Epithelial cell of prostate (primary cell): ENCODE measurements at regions not wholly inside any gene's neighbourhood (a gene's known extent, or its start where the extent isn't known, plus 50 kb on each side); places are given as distances from the start of the nearest gene placed in this dataset.
"Not testable (repeated sequence)": the region's sequence is repeated elsewhere in the genome, so short reads cannot be mapped to it uniquely, and the experiment has no call there.

Source experiments
- DNase-seq: peaks from one replicate; pipeline ENCODE4 v3.0.0-alpha.2; 2011; ENCODE audit warnings: low read depth, low spot score
- H3K27ac ChIP-seq: fragments of 450-650 bp; 2 replicates; pipeline ENCODE4 v1.5.1; 2017; ENCODE audit warnings: mild to moderate bottlenecking

DNA sequence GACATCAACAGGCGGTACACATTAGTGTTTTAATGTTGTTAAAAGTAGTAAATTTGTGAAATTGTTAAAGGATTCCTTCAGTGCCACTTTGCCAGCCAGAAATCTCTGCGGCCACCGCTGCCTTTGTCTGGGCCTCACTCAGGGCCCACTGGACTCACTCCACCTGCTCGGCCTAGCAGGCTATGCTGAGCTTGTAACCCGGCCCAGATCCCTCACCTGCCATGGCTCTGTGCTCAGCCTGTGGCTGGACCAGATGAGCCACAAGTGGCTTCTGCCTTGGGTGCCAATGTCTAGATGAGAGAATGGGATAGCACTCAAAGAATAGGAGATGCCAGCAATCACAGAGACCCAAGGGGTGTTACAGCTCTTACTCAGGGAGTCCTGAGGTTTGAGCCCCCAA lies 1228.0 kb downstream of the DIAPH3 start:
- H3K27ac ChIP-seq: no peak overlapping the region
- DNase-seq: no peak

- no peak overlapping the region for H3K27ac ChIP-seq
- no peak for DNase-seq
These were observed 1217.5 kb downstream of the DIAPH3 start for GRCh38 chr13:58946274-58946673.

GRCh38 chr13:58949646-58950045 lies 1214.1 kb downstream of the DIAPH3 start:
- DNase-seq: no peak

GRCh38 chr13:58950911-58951310 lies 1212.8 kb downstream of the DIAPH3 start:
- DNase-seq: no peak
- H3K27ac ChIP-seq: no peak overlapping the region

More at GRCh38 chr13:58949646-58950045, 1214.1 kb downstream of the DIAPH3 start:
- no peak overlapping the region for H3K27ac ChIP-seq

- no peak overlapping the region for H3K27ac ChIP-seq
- no peak for DNase-seq
These were observed 1210.1 kb downstream of the DIAPH3 start for GRCh38 chr13:58953638-58954037.

DNA sequence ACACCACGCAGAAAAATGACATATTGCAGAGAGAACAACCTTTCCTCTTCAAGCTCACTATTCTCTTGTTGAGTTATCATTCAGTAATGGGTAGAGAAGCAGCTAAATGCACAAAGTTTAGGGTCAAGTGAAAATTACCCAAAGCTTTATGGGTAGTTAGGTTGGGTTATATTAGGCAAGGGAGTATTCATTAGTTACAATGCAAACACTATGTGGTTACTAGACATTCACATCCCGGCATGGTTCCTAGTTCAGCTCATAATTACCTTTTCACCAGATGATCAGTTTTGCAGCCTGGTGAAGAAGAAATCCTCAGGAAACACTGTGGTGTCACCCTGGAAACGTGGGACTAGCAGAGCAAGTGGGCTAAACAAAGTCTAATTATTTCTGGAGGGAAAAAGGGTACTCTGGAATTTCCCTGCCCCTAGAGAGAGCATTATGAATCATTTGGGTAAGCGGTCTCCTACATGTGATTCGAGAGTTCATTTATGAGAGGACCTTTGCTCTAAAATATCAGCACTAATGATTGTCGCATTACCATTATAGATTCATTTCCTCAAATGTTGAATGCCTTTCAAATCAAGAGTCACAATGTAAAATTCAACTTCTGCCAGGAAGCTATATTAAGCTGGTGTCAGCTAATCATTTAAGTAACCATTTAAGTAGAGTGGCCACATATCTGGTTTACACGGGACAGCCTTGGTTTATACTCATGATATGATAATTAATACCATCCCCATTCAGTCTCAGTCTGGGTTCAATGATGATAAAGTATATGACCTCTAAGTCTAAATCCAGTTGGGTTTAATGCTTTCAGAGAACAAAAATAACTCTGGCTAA lies 1208.0 kb downstream of the DIAPH3 start:
- H3K27ac ChIP-seq: no peak overlapping the region
- no peak for DNase-seq

DNA sequence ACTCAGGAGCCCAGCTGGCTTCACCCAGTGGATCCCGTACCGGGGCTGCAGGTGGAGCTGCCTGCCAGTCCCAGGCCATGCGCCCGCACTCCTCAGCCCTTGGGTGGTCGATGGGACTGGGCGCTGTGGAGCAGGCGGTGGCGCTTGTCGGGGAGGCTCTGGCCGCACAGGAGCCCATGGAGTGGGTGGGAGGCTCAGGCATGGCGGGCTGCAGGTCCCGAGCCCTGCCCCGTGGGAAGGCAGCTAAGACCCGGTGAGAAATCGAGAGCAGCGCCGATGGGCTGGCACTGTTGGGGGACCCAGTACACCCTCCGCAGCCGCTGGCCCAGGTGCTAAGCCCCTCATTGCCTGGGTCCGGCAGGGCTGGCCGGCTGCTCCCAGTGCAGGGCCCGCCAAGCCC lies 1205.6 kb downstream of the DIAPH3 start:
- H3K27ac ChIP-seq, DNase-seq: not testable (repeated sequence)

DNA sequence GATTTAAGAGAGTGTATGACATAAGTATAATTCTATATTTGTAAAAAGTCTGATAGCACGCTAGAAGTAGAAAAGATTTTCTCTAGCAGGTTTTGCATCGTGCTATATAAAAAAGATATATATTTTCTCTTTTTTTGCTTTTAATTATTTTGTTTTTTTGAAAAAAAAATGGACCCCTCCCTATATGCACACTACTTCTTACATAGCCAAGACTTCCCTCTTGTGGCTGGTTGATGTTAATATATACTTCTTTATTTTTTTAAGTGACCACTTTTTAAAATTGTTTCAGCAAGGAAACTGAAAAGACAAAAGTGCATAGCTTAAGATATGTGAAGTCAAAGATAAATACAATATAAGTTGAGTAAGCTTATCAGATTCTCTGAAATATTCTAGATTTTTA lies 1202.8 kb downstream of the DIAPH3 start:
- no peak for DNase-seq
- H3K27ac ChIP-seq: no peak overlapping the region

DNA sequence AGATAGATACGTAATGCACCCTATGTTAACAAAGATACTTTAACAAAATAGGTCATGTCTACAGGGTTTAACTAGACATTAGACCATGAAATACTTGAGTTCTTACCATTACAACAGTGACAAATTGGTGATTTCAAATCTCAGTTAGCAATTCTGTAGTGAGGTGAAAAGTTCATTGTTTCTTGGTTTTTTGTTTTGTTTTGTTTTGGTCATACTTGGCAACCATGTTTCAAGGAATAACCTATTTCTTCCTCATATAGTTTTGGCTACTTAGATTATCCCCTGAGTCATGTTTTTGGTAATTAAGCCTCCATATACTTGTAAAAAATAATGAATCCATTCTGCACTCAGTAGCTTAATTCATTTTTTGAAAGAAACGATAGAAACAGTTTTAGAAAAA lies 1200.4 kb downstream of the DIAPH3 start:
- DNase-seq: no peak
- H3K27ac ChIP-seq: no peak overlapping the region

DNA sequence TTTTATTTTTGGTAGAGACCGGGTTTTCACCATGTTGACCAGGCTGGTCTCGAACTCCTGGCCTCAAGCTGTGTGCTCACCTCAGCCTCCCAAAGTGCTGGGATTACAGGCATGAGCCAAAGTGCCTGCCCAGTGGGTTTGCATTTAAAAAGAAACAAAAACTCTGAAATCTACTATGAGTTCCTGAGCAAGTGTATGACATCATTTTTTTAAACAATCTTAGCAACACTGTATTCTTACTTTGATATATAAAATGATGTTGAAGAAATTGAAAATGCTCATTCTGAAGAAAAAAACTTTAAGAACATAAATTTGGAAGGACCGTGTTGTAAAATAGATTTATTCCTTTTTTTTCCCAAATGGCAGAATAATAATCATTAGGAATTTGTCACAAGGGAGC lies 1199.7 kb downstream of the DIAPH3 start:
- no peak for DNase-seq

DNA sequence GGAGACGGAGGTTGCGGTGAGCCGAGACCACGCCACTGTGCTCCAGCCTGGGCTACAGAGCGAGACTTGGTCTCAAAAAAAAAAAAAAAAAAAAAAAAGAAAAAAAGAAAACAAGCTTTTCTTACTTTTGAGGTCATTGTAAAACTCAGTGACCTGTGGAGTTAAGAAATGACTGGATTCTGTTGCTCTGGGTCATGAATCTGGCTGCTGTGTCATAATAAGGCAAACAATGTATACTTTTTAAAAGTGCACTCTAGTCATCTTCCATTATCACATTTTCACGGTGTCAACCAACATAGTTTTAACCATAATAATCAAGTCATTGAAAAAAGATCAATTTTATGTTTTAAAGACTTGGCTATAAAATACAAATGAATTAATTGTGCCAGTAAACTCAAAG lies 1186.6 kb downstream of the DIAPH3 start:
- H3K27ac ChIP-seq: no peak overlapping the region
- no peak for DNase-seq

More for the DNA sequence above, 1199.7 kb downstream of the DIAPH3 start:
- no peak overlapping the region for H3K27ac ChIP-seq

DNA sequence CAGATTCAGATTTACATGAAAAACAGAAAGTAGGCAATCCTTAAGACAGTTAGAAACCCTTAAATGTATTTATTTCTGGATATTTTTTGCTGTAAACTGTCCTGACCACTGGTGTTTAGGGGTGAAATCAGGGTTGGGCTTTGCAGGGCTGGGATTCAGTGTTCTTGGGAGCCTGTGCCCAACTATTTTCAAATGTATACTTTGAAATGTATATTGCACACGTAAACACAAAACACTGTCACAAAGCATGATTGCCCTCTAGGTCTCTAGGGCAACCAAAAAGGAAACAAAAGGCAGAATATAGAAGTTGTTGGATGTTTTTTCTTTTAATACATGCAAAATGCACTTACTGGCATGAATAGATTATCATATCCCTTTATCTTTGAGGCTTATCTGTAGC lies 1185.4 kb downstream of the DIAPH3 start:
- H3K27ac ChIP-seq: no peak overlapping the region
- no peak for DNase-seq

DNA sequence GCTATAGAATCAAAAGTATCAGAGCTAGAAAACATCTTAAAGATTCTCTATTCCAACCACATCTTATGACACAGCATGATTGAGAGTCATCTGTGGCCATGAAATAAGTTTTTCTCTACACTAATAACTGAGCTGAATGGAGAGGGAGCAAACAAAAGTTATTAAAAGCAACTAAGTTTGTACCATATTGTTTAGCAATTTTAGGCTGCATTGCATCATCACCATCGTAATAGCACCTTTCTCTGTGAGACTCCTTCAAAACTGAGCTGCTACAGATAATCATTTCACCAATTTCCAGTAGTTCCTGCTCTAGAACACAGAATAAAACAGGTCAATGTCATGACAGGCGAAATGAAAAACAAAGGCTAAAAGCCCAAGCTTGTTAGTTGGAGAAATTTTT lies 1183.9 kb downstream of the DIAPH3 start:
- H3K27ac ChIP-seq: no peak overlapping the region
- no peak for DNase-seq

GRCh38 chr13:58985845-58986244 lies 1177.9 kb downstream of the DIAPH3 start:
- no peak for DNase-seq
- no peak overlapping the region for H3K27ac ChIP-seq

- DNase-seq: no peak
These were observed 1174.2 kb downstream of the DIAPH3 start for GRCh38 chr13:58989556-58989955.

DNA sequence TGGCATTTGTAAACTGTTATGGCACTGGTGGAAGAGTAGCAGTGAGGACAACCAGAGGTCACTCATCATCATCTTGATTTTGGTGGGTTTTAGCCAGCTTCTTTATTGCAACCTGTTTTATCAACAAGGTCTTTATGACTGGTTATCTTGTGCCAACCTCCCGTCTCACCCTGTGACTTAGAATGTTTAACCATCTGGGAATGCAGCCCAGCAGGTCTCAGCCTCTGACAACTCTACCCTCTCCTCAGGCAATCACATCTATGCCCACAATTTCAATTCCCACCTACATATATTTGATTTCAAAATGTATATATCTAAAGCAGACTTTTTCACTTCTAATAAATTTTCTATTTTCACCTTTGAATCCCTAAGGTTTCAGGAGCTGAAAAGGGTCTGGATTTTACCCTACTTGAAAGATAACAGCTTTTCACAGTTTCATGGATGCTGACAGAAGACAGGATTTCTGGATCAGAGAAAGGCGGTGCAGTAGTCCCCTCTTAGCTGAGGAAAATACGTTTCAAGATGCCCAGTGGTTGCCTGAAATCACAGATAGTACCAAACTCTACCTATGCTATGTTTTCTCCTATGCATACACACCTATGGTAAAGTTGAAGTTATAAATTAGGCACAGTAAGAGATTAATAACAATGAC lies 1171.8 kb downstream of the DIAPH3 start:
- peak overlapping the region; percentile 62 for H3K27ac ChIP-seq
- DNase-seq: no peak

More at GRCh38 chr13:58989556-58989955, 1174.2 kb downstream of the DIAPH3 start:
- no peak overlapping the region for H3K27ac ChIP-seq

DNA sequence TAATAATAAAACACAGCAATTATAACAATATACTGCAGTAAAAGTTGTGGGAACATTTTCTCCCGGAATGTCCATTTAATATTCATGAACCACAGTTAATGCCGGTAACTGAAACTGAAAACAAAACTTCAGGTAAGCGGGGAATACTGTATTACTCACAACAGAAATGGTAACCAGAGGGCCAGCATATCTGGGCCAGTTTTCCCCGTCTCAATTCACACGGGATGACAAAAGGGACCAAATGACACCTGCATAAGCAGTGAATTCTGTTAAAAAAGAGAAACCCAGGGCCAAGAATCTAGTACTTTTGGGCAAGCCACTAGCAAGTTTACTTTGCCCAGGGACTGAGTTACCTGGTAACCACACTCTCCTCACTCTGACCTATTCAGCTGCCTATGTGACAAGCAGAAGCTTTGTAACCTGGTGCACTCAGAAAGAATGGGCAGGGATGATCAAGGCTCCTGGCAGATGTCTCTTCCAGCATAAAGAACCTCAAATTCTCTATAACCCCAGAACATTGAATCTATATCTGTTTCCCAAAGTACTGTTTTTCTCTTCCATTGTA lies 1171.2 kb downstream of the DIAPH3 start:
- peak overlapping the region; percentile 62 for H3K27ac ChIP-seq
- DNase-seq: no peak

- H3K27ac ChIP-seq: no peak overlapping the region
- DNase-seq: no peak
These were observed 1169.7 kb downstream of the DIAPH3 start for GRCh38 chr13:58994077-58994476.

DNA sequence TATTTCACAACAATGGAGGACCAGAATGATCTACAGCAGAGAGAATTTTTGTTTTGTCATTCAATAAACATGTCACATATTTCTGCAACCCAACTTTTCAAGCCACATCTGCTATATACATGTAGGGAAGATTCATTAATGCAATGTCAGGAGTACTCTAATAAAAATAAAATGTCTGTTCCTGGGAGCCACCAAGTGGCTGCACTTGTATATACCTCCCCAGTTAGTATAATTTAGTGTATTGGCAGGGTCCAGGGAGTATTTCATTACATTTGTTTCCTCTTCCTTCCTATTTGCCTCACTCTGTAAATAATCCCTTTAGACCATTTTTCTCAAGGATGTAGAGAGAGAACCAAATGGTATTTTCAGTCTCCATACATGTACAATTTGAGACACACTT lies 1169.0 kb downstream of the DIAPH3 start:
- no peak for DNase-seq
- no peak overlapping the region for H3K27ac ChIP-seq

DNA sequence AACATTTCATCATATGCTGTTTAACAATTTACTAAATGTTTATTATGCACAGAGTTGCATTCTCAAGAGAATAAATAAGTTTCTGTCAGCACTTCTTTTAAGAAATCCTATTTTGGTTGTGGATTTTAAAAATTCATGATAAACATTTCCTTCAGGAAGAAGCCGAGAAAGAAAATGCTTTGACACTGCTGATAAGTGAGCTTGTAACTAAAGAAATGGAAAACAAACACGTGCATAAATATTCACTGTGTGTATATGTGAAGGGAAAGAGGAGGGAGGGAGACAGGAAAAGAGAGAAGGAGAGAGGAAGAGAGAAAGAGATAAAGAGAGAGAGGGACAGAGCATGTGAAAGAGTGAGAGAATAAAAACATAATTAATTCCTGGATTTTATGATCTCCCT lies 1165.0 kb downstream of the DIAPH3 start:
- no peak for DNase-seq
- no peak overlapping the region for H3K27ac ChIP-seq

DNA sequence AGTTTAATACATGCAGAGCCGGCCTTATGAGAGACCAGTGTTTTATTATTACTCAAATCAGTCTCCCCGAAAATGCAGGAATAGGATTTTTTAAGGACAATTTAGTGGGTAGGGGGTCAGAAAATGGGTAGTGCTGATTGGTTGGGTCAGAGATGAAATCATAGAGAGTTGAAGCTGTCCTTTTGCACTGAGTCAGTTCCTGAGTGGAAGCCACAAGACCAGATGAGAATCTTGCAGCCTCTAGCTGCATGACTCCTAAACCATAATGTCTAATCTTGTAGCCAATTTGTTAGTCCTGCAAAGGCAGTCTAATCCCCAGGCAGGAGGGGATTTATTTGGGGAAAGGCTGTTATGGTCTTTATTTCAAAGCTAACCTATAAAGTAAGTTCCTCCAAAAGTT lies 1163.9 kb downstream of the DIAPH3 start:
- H3K27ac ChIP-seq: no peak overlapping the region
- DNase-seq: no peak
